SK-N-SH (cell line): ENCODE measurements at regions not wholly inside any gene's neighbourhood (a gene's known extent, or its start where the extent isn't known, plus 50 kb on each side); places are given as distances from the start of the nearest gene placed in this dataset.

Experiments used
- EP300 ChIP-seq, 2 experiments: IDR thresholded peaks; 2 replicates each; pipeline versions ENCODE4 v1.4.0 to v1.6.1; 2012; ENCODE audit warnings: borderline replicate concordance in 1 of 2, low read depth in 1 of 2, low read length in 1 of 2
- EZH2phosphoT487 ChIP-seq: fragments of 200-600 bp; sonication (generic); IDR thresholded peaks from 2 replicates; pipeline ENCODE4 v1.6.1; 2017; ENCODE audit warnings: low read depth, mixed run types, mild to moderate bottlenecking, antibody characterized with exemption, moderate library complexity, borderline replicate concordance
- JUND ChIP-seq: IDR thresholded peaks from 2 replicates; pipeline ENCODE4 v1.4.0; 2012
- NRF1 ChIP-seq: IDR thresholded peaks from 2 replicates; pipeline ENCODE4 v1.6.1; 2012; ENCODE audit warnings: low read depth, mild to moderate bottlenecking, low read length
- POLR2AphosphoS5 ChIP-seq: IDR thresholded peaks from 2 replicates; pipeline ENCODE4 v1.6.1; 2012; ENCODE audit warnings: low read depth, low read length
- SIN3A ChIP-seq: IDR thresholded peaks from 2 replicates; pipeline ENCODE4 v1.6.1; 2012; ENCODE audit warnings: low read depth, mild to moderate bottlenecking, low read length, moderate library complexity, borderline replicate concordance
- TAF1 ChIP-seq: IDR thresholded peaks from 2 replicates; pipeline ENCODE4 v1.6.1; 2012; ENCODE audit warnings: low read depth, mild to moderate bottlenecking, low read length, moderate library complexity, borderline replicate concordance
- TF ChIP-seq, protein P1 (sequence below): fragments of 200-600 bp; sonication (generic); IDR thresholded peaks from 2 replicates; pipeline ENCODE4 v1.6.1; 2017; ENCODE audit warnings: antibody characterized with exemption, mild to moderate bottlenecking, moderate library complexity

DNA sequence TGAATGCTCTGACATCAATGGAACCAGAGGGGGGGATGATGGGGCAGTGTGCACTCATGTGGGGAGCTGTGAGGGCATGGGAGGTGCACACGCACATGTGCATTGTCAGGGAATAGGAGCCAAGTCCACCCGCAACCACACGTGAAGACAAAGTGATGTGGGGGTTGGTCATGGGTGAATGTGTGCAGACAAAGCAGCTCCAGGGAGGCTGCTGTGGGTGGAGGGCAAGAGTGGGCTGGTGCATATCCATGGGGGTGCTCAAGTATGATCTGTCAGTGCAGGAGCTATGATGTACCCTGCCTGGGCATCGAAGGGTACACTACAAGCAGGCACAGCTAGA is 301.9 kb downstream of the TEX13C start:
- TF ChIP-seq, protein P1, sequence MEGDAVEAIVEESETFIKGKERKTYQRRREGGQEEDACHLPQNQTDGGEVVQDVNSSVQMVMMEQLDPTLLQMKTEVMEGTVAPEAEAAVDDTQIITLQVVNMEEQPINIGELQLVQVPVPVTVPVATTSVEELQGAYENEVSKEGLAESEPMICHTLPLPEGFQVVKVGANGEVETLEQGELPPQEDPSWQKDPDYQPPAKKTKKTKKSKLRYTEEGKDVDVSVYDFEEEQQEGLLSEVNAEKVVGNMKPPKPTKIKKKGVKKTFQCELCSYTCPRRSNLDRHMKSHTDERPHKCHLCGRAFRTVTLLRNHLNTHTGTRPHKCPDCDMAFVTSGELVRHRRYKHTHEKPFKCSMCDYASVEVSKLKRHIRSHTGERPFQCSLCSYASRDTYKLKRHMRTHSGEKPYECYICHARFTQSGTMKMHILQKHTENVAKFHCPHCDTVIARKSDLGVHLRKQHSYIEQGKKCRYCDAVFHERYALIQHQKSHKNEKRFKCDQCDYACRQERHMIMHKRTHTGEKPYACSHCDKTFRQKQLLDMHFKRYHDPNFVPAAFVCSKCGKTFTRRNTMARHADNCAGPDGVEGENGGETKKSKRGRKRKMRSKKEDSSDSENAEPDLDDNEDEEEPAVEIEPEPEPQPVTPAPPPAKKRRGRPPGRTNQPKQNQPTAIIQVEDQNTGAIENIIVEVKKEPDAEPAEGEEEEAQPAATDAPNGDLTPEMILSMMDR, result no peak
- TF ChIP-seq EZH2phosphoT487 (no peak), POLR2AphosphoS5 (no peak), EP300 (IDR thresholded peaks at IDR 0.05; ENCODE audit: borderline replicate concordance in 1 of 2, low read depth in 1 of 2, low read length in 1 of 2) (no peak), NRF1 (no peak), JUND (no peak), TAF1 (no peak), SIN3A (no peak)
